NCI-H2196 (cell line): ENCODE measurements at regions not wholly inside any gene's neighbourhood (a gene's known extent, or its start where the extent isn't known, plus 50 kb on each side); places are given as distances from the start of the nearest gene placed in this dataset.
"Not testable (repeated sequence)": the region's sequence is repeated elsewhere in the genome, so short reads cannot be mapped to it uniquely, and the experiment has no call there.

Experiments
- DNase-seq: peaks from one replicate; lab custom pipeline; 2025; ENCODE audit not compliant: unreplicated experiment; lab: John Stamatoyannopoulos, UW

DNA sequence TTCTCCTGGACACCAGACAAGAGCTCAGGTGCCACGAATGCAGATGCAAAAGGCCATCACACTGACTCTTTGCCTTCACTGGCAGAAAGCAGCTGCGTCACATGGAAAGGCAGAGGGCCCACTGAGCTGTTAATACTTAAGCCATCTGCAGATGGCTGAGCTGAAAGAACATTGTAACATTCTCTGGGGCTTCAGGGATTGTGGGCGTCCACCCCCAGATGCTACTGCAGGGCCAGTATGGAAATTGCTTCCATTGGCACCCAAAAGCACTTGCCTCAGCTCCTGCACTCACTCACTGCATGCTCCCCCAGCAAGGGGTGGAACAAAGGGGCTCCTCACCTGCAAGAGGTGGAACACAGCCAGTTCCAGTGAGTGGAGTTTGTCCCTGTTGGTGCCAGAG is 1264.6 kb downstream of the REEP3 start:
- DNase-seq: no peak

DNA sequence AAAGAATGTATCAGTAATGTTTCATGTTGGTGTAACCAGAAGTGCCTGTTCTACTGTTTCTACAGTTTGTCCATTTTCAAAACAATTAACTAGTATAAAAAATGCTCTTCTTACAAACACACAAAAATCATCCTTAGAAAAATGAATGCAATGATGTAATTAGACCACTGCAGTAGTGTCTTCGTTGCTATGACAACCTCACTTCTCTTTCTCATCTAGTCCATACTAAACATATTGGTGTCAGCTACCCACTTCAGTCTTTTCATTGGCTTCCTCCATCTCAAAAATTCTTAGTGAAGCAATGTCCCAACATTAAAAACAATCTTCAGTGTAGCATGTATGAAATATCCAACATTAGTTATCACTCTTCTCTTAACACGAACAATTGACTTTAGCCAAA is 1265.8 kb downstream of the REEP3 start:
- DNase-seq: no peak

DNA sequence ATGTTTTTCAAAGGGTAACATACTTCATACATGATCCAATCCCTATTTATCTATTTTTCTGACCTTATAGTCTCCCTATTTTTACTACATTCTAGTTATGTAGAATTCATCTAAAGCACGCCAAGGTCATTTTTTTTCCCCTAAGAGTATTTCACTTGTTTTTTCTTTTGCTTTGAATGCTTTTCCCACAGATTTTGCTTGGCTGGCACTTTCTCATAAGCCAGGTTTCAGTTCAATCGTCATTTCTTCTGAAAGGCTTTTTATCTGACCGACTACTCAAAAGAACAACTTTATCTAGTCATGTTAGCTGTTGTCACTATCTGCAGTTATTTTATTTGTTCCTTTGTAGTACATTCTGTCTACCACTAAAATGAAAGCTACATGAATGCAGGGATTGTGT is 1274.6 kb downstream of the REEP3 start:
- DNase-seq: no peak

DNA sequence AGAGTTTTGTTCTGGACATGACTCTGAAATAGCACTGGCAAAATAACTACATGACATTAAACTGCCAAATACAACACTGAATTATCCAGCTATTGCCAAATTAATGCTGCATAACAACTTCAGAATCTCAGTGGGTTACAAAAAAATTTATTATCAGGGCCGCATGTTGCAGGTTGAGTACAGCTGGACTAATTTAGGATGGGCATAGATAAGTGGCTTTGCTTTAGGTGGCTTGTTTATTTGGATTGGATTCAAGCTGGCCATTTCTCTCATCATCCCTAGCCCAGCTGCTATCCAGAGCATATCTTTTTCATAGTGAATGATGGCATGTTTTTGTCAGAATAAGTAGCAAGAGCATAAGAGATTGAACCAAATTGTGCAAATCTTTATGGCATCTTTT is 1277.1 kb downstream of the REEP3 start:
- no peak for DNase-seq

DNA sequence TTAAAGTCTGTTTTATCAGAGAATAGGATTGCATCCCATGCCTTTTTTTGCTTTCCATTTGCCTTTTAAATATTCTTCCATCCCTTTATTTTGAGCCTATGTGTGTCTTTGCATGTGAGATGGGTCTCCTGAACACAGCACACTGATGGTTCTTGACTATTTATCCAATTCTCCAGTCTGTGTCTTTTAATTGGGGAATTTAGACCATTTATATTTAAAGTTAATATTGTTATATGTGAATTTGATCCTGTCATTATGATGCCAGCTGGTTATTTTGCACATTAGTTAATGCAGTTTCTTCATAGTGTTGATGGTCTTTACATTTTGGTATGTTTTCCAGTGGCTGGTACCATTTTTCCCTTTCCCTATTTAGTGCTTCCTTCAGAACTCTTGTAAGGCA is 1287.0 kb downstream of the REEP3 start:
- not testable (repeated sequence) for DNase-seq

DNA sequence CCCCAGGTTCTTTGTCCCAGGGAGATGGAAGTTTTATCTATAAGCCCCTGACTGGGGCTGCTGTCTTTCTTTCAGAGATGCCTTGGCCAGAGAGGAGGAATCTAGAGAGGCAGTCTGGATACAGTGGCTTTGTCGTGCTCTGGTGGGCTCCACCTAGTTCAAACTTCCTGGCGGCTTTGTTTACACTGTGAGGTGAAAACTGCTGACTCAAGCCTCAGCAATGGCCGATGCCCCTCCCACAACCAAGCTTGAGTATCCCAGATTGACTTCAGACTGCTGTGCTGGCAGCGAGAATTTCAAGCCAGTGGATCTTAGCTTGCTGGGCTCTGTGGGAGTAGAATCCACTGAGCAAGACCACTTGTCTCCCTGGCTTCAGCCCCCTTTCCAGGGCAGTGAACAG is 1288.8 kb downstream of the REEP3 start:
- not testable (repeated sequence) for DNase-seq

DNA sequence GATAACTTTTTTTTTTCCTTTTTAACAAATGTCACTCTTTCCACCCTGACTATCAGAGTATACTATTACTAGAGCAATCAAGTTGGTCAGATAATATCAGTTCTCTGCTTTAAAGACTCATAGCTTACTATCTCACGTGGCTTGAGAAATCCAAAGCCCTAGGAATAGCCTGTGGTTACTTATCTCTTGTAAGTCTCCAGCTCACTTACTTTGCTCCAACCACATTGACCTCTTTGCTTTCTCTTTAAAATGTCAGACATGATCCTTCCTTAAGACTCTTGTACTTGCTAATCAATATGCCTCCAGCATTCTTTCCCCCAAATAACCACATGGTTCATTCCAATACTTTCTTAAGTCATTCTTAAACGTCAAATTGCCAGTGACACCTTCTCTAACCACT is 1292.2 kb downstream of the REEP3 start:
- DNase-seq: no peak

DNA sequence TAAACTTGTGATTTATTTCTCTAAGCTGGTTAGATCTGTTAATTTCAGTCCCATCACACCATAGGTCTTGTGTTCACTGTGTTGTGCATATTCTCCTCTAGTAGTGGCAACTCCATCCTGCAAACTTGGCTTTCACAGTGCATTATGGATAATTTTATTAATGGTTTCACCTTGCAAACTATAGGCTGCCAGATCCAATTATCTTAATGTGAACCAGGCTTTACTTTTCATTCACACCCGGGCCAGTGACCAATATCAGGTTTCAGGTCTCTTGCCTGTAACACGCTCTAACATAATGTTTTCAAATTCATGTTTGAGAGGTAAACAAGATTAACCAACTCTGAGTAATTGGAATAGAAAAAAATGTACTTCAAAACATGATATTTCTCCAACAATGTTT is 1293.0 kb downstream of the REEP3 start:
- no peak for DNase-seq

DNA sequence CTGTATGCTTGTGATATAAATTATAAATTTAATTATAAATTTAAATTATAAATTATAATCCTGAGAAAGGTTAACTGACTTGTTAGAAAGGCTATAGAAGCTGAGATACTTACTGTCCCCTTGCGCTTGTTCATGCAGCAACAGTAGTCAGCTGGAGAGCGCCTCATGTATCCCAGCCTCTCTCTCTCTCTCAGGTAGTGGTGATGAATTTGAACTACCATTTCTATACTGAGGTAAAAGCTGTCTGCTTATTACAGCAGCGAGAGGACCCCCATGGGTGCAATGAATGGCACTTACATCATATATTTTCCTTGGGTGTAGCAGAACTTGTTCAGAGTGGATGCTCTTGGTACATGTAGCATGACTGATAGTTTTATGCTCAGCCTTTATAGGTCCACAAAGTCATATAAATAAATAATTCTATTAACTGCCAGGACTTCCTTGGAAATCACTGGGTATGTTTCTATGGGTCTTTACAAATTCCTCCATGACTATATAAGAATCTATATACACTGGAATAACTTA is 1308.7 kb downstream of the REEP3 start:
- no peak for DNase-seq

DNA sequence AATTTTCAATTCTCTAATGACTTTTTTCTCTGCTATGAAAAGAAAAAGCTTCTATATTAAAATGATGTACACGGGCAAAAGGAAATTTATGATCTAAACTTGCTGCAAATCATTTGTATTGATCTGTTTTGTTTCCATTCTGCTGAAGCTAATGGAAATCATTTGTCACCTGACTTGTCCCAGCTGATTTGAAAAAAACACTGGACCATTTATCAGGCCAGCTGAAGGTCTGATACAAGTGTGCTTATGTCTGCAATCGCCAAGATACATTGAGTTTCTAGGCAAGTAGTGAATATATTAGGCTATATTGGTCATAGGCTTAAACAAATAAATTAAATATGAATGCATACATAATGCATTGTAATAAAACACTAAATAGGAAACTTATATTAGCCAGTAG is 1309.7 kb downstream of the REEP3 start:
- DNase-seq: no peak

DNA sequence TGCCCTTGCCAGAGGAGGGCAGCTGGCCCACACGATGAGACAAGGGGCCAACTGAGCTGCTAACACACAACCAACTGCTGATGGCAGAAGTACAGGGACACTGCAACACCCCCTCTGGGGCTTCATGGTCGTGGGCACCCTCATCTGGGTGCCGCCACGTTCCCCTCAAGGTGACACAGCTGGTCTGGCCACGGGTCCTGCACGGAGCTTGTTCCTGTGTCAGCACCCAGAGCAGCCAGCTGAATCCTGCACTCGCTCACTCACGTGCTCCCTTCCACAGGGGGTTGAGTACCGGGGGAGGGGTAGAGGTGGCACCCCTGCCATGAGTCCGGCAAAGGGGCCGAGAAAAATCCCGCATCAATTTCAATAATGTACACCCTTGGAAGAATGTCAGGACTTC is 1319.1 kb downstream of the REEP3 start:
- DNase-seq: no peak

DNA sequence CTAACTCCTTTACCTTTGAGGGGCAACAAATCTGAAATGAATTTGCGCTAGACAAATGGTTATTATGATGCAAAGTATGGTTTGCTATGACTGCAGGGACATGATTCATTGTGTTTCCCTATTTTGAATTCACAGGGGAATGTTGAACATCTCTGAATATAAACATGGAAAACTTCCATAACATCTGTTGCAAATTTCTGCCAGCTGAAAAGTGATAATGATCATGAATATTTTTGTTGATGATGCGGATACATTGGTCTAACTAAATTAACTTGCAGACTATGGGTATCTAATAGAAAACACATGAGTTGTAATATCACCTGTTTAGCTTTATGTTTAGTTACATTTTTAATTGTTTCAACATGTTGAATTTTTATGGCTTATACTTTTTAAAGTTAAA is 1325.5 kb downstream of the REEP3 start:
- DNase-seq: no peak

DNA sequence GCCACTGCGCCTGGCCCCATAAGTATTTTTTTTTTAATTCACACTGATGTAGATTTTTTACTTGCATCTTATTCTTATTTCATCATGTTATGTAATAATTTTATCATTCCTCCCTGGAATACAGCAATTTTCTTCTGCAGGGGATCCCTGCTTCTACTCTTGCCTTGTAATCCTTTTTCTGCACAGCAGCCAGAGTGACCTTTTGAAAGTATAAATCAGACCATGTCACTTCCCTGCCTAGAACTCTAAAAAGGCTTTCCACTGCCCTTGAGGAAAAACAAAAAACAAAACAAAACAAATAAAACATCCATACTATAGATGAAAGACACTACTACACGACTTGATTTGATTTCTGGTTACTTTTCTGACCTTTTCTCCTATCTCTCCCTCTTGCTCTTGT is 1334.7 kb downstream of the REEP3 start:
- DNase-seq: no peak

DNA sequence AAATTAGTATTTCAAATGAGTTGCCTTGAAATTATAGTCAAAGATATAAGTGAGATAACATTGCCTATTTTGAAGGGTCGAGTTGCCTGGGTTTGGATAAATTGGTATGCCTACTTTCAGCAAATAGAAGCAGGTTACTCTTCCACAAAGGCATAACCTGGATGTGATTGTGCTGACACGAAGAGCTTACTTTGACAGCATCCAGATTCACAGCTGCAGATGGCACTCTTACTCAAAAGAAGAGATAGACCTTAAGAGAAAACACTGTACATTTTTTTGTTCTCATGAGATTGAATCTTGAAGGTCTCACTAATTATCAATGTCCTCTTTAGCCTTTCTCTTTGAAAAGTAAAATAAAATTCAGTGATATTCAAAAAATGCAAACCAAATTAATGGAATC is 1338.7 kb downstream of the REEP3 start:
- no peak for DNase-seq

DNA sequence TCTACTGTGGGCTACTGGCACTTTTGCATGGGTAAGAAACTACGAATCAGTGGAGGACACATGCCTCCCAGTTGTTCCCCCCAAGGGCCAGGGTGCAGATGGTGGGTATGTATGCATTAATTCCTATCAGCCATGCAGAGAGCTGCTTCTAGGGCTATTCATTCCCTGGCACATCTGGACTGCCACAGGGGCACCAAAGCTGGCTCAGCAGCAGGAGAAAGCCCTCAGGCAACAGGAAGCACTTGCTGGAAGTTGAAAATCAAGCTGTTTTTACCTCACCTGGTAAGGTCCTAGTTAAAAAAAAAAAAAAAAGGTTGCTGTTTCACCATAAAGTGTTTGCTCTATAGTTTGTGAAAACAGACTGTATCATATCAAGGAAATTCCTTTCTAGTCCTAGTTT is 1342.6 kb downstream of the REEP3 start:
- DNase-seq: no peak

DNA sequence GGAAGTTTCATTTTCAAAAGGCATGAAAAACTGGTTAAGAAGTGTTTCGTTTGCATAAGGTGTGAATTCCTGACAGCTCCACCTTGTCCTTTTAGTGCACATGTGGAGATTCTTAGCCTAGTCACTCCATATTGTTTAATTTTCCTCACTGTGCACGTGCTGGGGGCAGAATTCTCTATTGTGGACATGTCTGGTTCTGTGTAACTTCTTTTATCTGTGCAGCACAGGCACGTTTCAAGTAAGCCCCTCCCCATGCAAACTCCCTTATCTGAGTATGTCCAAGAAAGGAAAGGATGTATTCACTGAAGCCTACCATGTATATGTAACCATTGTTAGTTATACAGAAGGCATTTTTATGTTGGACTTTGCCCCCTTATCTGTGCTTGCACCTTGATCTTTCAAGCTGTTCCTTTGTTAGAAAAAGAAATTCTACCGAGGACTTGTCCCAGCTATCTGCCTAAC is 1346.3 kb downstream of the REEP3 start:
- no peak for DNase-seq

DNA sequence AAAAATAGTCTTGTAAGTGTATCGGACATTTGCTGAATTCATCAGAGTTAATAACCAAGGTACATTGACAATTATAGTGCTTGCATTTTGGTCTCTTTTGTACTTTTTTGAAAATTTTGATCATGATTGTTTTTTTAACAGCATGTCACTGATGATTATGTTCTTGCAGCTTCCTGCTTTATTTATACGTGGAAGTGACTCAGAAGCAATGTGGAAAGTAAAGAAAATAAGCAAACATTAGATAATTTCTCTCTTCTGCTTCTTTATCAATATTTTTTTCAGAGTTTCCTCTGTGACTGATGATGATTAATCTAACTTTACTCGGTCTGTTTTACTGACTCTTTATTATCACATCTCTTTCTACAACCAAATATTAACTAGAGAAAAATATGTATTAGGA is 1351.9 kb downstream of the REEP3 start:
- DNase-seq: no peak

DNA sequence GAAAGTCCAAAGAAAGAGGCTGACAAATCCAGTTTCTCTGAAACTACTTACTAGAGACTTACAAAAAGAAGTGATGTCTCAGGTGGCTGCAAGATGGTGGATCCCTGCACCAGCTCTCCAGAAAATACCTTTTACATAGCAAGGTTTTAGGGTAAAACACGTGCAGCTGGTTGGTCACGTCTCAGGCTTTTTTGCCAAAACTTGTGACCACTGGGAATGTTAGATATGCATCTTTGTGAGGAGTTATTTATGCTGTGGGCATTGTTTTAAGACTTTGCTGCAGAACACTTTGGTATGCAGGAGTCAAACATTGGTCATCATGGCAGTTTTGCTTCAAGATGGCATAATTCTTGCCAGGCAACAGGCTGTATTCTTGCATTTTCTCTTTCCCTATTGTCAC is 1352.8 kb downstream of the REEP3 start:
- DNase-seq: no peak

DNA sequence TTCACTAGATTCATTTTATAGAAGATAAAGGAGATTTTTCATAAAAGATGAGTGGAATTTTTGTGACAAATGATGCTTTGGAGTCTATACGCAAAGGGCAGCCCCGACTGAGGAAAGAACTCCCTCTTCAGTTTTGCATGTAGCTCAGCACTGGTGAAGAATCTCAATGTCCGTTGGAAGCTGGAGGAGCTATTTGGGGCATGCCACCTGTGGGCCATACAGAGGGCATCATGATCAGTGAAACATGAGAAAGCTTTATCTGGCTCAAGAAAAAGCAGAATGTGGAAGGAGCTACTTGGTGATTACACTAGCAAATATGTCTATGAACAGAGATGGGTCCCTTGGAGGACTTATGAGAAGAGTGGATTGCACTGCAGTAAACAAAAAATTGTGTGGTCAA is 1359.3 kb downstream of the REEP3 start:
- no peak for DNase-seq

DNA sequence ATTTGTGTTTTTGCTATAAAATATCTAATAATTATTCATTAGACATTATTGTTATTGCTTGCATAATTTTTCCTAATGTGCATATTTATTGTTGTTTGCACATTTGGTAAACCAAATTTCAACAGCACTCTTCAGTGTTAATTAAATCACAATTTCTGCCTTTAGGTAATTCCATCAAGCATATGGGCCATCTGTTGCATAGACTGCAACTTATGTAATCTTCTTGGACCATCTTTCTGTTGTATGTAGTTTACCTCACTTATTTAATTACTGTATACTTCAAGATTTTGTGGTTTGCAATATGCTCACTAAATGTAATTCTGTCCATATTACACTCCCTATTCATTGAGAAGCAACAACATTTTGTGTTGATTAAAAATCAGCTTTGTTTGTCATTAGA is 1360.1 kb downstream of the REEP3 start:
- DNase-seq: no peak

DNA sequence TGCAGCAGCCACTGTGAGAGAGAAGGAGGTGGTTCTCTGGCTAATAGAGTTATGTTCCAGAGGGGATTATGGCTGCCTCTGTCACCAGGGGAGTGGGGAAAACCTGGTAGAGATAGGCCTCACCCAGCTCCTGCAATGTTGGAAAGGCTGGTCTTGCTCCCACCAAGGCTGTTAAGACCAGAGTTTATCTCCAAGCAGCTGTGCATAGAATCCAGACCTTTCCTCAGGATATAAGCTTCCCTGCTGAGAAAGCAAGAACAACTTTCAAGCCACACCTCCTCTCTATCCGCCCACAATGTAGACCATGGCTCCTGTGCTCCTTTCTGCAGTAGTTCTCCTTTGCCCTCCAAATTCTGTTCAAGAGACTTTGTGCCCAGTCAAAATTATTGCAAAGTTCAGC is 1375.4 kb downstream of the REEP3 start:
- DNase-seq: no peak

DNA sequence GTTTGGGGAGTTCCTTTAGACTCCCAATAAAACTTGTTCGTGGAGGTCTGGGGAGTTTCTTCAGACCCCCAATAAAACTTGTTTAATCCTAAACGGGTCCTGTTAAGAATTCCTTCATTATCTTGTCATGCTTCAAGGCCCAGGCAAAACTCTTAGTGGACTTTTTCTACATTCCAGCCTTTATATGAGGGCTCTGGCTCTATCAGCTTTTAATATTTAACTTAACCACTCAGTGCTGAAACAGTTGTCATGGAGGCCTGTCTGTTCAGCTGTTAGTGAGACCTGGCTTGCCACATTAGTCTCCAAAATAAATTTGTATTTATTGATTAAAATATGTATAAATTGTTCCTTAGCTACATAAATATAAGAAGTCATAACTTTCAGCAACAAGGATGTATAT is 1385.1 kb downstream of the REEP3 start:
- not testable (repeated sequence) for DNase-seq

DNA sequence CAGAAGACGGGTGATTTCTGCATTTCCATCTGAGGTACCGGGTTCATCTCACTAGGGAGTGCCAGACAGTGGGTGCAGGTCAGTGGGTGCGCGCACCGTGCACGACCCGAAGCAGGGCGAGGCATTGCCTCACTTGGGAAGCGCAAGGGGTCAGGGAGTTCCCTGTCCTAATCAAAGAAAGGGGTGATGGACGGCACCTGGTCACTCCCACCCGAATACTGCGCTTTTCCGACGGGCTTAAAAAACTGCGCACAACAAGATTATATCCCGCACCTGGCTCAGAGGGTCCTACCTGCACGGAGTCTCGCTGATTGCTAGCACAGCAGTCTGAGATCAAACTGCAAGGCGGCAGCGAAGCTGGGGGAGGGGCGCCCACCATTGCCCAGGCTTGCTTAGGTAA is 1403.1 kb downstream of the REEP3 start:
- not testable (repeated sequence) for DNase-seq

DNA sequence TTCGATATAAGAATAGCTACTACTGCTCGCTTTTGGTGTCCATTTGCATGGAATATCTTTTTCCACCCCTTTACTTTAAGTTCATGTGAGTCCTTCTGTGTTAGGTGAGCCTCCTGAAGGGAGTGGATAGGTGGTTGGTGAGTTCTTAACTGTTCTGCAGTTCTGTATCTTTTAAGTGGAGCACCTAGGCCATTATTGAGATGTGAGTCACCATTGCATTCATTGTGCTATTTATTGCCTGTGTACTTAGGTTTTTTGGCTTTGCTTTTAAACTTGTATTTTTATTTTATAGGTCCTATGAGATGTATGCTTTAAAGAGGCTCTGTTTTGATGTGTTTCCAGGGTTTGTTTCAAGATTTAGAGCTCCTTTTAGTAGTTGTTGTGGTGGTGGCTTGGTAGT is 1430.8 kb downstream of the REEP3 start:
- DNase-seq: no peak
